HG03159 (cell line): ENCODE measurements at regions not wholly inside any gene's neighbourhood (a gene's known extent, or its start where the extent isn't known, plus 50 kb on each side); places are given as distances from the start of the nearest gene placed in this dataset.

Source experiments
- ATAC-seq: cut with Tn5 transposase; IDR thresholded peaks from one replicate; pipeline ENCODE4 v1.9.1; 2021; ENCODE audit warnings: mild to moderate bottlenecking, moderate library complexity; ENCODE audit not compliant: unreplicated experiment

DNA sequence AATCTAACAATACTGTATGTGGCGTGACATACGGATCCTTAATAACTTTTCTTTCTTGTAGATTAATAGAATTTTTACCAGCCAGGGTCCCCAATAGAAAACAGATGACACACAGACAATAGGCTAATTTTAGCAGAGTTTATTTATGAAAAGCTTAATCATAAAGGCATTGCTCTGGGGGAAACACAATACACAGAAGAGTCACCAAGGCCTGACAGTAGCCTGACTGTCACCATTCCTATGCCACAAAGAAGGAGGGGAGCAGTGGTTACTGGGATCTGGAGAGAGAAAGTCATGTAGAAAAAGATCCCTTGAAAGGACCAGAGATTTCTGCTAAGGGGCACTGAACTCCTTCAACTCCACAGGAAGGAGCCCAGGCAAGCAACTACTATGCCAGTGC is 139.5 kb downstream of the METTL4 start:
- no peak for ATAC-seq

DNA sequence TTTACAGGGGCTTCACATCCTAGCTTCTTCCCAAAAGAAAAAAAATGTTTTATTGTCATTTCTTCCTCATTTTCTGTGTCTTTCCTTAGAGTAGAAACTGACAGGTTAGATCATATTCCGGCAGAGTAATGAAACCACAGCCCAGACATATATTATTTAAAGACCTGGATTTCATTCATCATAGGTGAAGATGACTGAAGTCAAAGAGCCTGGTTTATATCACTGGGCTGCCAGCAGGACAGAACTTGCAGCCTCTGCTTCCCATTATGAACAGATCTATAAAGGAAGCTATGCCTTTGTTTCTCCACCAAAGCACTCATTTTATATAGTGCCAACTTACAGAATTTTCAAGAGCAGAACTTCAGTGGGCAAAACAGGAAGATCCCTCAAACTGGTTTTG is 137.9 kb downstream of the METTL4 start:
- no peak for ATAC-seq

DNA sequence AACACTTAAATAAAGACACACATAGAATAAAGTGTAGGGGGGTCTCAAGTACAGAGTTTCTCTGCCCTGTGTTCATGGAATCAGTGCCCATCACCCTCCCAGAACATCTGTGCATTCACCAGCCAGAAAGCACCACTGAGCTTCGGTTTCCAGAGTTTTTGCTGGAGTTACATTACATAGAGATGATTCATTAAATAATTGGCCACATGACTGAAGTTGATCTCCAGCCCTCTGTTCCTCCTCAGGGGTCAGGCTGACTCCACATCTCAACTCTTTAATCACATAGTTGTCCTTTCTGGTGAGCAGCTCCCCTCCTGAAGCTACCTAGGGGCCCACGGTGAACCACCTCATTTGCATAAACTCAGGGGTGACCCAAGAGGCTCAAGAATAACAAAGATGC is 129.8 kb downstream of the METTL4 start:
- ATAC-seq, result no peak

DNA sequence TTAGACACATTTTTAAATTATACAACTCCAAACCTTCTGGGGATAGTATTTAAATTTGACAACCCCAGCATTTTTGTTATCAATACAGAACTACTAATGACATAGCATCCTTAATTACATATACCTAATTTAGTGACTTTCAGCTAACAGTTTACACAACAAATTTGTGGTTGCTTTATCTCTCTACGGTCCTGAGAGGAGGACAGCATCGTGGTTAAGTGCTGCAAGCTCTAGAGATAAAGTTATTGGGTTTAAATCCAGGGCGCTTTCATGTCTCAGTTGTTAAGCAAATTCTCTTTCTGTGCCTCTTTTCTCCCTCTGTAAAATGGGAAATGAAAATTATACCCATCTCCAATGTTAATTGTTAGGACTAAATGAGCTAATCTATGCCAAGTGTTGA is 129.3 kb downstream of the METTL4 start:
- ATAC-seq, result no peak

DNA sequence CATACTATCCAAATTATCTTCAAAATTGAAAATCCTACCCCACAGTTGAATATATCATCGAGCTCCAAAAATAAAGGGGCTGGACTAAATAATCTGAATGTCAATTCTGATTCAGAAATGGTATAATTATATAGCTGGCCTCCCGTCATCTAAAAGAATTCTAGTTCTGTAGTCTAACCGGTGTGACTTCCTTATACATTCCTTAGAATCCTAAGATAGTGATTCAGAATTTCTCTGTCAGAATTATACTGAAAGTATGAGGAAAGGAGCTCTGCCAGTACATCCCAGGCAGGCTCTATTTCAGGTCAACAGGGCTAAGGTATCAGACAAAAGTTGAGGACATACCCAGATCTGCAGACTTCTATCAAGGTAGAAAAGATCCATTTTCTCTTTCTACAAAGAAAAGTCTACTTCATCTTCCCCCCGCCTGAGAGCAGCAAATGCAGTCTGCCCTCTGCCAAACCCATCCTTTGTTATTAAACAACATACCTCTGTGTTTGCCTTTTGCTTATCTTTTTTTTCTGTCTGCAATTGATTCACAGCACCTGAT is 128.5 kb downstream of the METTL4 start:
- no peak for ATAC-seq

DNA sequence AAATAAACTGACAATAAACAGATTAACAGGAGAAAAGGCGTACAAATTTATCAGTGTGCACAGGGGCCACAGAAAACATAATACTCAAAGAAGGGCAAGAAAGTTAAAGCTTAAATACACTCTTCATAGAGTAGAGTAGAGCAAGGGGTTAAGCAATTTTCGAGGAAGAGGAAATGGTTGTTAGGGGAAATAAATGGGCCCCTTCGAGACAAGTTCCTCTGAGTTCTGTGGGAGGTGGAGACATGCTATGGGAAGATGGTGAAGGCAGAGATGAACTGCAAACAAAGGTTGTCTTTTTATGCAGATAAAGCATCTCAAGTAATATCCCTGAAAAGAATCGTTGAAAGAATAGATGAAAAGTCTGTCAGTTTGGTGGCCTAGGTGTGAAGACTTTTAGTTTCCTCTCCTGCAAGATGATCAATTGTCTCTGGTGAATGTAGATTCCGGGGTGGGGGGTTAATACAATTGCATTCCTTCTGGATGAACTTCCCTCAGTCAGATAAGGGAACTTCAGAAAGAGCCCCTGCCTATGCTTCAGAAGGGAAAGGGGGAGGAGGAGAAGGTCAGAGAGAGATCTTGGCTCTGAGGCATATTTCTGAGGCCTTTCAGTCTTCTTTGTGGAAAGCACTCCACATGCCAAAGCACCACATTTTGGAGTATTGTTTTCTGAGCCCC is 127.0 kb downstream of the METTL4 start:
- ATAC-seq, result no peak

DNA sequence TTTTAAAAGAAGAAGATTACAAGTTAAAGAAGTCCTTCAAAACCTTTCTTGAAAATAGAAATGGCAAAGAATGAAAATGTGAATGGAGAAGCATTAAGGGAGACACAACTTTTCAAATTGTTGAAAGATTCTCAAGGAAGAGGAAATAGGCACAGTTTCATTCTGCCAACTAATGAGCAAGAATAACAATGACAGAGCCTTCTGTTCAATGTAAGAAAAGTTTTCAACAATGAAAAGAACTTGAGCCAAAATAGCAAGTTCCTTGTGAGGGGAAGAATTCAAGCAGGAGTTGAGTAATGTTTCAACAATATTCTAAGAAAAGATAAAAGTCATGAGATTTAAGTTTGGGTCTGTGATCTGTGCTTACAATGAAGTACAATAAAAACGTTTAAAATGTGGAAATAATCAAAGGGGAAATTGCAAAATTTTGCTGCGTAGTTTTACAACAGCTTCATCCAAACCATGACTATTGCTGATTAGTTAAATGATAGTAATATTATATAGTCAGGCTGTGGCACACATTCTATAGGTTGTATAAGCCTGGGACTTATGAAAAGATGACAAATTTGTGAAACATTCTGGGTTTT is 122.6 kb downstream of the METTL4 start:
- ATAC-seq, result no peak

DNA sequence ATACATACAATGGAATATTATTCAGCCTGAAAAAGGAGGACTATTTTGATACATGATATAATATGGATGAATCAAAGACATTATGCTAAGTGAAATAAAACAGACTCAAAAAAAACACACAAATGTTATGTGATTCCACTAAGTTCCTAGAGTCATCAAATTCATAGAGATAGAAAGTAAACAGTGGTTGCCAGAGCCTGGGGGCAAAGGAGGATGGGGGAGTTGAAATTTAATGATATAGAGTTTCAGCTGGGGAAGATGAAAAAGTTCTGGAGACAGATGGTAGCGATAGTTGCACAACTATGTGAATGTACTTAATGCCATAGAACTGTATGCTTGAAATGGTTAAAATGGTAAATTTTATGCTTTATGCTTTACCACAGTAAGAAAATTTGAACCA is 119.7 kb downstream of the METTL4 start:
- no peak for ATAC-seq

DNA sequence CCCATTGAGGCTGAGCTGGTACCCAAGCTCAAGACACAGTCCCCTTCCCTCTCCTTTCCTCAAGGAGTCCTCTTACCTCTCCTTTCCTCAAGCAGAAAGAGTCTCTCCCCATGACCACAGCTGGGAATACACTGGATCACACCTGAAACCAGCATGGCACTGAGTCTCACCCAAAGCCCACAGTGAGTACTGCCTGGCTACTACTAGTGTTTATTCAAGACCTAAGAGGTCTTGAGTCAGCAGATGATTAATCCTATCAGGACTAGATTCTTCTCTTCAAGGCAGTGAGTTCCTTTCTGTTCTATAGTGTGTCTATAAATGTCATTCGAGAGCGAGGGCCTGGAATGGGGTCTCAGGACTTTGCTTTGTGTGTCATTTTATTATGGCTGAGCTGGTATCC is 111.4 kb downstream of the METTL4 start:
- ATAC-seq, result no peak

DNA sequence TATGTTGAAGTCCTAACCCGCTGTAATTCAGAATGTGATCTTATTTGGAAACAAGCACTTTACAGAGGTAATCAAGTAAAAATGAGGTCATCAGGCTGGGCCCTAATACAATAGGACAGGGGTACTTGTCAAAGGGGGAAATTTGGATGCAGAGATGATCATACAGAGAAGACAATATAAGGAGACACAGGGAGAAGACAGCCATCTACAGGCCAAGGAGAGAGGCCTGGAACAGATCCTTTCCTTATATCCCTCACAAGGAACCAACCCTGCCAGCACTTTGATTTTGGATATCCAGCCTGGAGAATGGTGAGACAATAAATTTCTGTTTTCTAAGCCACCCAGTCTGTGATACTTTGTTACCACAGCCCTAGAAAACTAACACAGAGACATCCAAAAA is 104.3 kb downstream of the METTL4 start:
- no peak for ATAC-seq

DNA sequence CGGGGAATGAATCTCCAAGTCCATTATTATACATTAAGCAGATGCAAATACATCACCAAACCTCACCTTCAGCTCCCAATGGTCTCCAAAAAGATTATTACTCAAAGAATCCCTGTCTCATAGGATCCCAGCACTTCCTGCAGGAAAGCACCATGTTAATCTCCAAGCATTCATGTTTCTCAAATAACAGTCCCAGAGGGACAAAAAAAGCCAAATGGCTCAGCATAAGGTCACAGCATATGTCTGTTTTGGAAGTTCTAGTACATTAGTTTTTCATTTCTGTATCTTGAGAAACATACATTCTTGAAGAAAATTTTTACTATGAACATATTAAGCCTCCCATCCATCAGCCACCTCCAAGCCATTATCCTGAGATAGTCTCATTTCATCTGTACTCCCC is 103.3 kb downstream of the METTL4 start:
- ATAC-seq, result no peak

DNA sequence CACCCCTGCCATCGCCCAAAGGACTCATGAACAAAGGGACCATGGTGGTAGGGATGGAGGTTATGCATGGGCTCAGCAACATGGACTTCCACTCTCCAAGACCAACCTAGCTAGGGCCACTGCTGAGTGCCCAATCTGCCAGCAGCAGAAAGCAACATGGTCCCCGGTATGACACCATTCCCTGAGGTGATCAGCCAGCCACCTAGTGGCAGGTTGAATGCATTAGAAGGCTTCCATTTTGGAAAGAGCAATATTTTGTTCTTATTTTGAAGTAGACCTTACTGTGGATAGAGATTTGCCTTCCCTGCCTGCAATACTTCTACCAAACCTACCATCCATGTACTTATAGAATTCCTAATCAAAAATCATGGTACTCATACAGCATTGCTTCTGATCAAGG is 99.8 kb downstream of the METTL4 start:
- peak; percentile 71 for ATAC-seq

DNA sequence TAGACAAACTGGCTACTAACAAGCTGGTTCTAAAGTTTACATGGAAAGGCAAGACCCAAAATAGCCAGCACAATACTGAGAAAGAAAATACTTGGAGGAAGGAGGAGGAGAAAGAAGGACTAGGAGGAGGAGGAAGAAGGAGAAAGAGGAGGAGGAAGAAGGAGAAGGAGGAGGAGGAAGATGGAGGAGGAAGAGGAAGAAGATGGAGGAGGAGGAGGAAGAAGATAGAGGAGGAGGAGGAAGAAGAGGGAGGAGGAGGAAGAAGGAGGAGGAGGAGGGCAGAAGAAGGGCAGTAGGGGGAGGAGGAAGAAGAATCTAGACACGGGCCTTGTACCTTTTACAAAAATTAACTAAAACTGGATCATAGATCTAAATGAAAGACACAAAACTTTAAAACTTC is 92.6 kb downstream of the METTL4 start:
- ATAC-seq, result no peak

DNA sequence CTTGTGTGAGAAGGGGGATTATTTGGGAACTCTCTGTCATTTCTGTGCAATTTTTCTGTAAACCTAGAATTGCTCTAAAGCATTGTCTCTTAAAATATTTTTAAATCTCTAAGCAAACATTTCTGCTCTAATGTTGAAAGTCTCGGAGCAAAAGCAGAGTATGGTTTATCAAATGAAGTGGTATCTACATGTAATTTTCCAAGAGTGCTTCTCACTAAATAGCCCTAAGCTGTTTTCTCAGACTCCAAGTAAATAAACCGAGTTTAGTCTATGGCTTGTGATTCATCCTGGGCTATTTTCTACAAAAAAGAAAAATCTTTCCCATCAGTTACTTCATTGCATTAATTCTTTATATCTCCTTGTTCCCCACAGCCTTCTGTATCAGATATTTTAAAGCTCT is 90.8 kb downstream of the METTL4 start:
- ATAC-seq, result no peak

DNA sequence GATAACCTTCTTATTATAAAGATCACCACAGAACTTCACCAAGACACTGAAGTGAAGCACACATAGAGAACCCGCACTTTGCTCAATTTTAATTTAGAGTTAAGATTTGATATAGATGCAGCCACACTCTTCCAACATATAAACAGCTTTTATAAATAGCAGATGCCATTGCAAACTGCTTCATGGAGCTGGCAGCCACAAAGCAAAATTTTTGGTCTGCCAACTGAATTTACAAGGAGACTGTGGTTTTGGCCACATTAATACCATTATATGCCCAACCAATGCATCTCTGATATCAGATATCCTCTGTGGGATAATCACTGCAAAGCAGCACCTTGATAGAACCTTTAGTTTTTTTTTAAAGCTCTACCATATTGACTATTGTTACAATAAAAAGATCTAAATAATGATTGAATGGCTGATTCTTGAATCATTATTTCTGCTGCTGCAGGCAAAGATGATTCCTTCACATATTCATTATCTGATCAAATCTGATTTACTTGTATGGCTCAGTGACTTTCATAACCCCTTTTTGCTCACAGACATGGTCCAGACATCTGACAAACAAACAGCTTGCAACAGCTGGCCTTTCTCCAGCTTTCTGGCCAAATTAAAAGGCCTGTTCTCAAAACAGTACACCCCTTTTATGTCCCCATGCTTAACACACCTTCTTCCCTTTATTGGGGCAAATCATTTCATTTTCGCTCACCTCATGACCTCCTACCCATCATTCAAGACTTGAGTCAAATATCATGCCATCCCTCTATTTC is 88.4 kb downstream of the METTL4 start:
- no peak for ATAC-seq

DNA sequence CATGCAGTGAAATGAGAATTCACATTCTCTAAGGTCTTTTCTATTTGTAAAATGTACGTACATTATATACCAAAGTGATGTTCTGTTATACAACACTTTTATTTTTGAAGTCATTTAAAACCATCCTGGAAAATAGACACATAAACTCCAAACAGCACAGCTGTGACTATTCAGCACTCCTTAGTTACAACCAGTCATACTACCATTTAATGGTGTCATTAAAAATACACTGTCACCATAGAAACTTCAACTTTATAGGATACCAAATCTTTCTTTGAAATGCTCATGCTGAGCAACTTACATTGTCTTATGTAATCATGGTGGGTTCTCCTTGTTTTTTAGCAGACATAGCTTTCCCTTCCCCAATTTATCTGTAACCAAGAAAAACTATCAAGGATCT is 85.3 kb downstream of the METTL4 start:
- ATAC-seq, result no peak

DNA sequence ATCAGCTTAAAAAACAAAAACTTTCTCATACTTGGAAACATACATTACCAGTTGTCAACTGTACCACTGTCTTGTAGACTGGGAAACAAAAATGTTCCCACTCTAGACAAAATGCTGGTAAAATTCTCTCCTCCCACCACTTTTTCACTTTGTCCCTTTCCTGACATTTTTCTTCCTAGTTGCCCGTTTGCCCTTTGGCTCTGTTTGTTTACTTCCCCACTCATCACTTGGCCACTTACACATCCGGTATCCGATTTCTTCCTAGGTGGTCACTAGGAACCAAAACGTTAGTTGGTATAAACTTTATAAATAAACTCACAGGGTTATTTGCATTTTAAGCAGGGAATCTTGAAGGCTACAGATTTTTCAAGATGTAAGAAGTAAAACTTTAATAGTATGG is 84.9 kb downstream of the METTL4 start:
- ATAC-seq, result no peak
